GM23248 (cell line): ENCODE measurements at regions not wholly inside any gene's neighbourhood (a gene's known extent, or its start where the extent isn't known, plus 50 kb on each side); places are given as distances from the start of the nearest gene placed in this dataset.

Experiments used
- DNase-seq: peaks from one replicate; pipeline ENCODE4 v3.0.0-alpha.2; 2015
- H2AFZ ChIP-seq: fragments of 200-600 bp; sonication (generic); 2 replicates; pipeline ENCODE4 v1.6.1; 2016; ENCODE audit warnings: antibody characterized with exemption
- H3F3A ChIP-seq: fragments of 200-600 bp; sonication (generic); 2 replicates; pipeline ENCODE4 v1.6.1; 2016; ENCODE audit warnings: mild to moderate bottlenecking, antibody characterized with exemption, mixed run types; ENCODE audit not compliant: insufficient read depth
- H3K27ac ChIP-seq: fragments of 200-600 bp; sonication (generic); 2 replicates; pipeline ENCODE4 v1.5.1; 2016; ENCODE audit warnings: mild to moderate bottlenecking
- H3K27me3 ChIP-seq: fragments of 200-600 bp; sonication (generic); replicated peaks from 2 replicates; pipeline ENCODE4 v1.6.1; 2016; ENCODE audit warnings: mild to moderate bottlenecking; ENCODE audit not compliant: insufficient read depth
- H3K36me3 ChIP-seq: fragments of 200-600 bp; sonication (generic); 2 replicates; pipeline ENCODE4 v1.6.1; 2016; ENCODE audit warnings: low read depth, mild to moderate bottlenecking
- H3K4me1 ChIP-seq: fragments of 200-600 bp; sonication (generic); 2 replicates; pipeline ENCODE4 v1.6.1; 2016; ENCODE audit warnings: mild to moderate bottlenecking; ENCODE audit not compliant: insufficient read depth
- H3K4me2 ChIP-seq: fragments of 200-600 bp; sonication (generic); one replicate; pipeline ENCODE4 v1.6.1; 2016; ENCODE audit warnings: mild to moderate bottlenecking; ENCODE audit not compliant: unreplicated experiment
- H3K4me3 ChIP-seq: fragments of 200-600 bp; sonication (generic); 2 replicates; pipeline ENCODE4 v1.5.1; 2016; ENCODE audit warnings: mild to moderate bottlenecking
- H3K79me2 ChIP-seq: fragments of 200-600 bp; sonication (generic); 2 replicates; pipeline ENCODE4 v1.6.1; 2016; ENCODE audit warnings: mild to moderate bottlenecking; ENCODE audit not compliant: insufficient read depth
- H3K9ac ChIP-seq: fragments of 200-600 bp; sonication (generic); 2 replicates; pipeline ENCODE4 v1.6.1; 2016; ENCODE audit warnings: mild to moderate bottlenecking
- H3K9me2 ChIP-seq: fragments of 200-600 bp; sonication (generic); 2 replicates; pipeline ENCODE4 v1.6.1; 2016; ENCODE audit warnings: mixed run types, mild to moderate bottlenecking, moderate library complexity; ENCODE audit not compliant: insufficient read depth
- H3K9me3 ChIP-seq: fragments of 200-600 bp; sonication (generic); one replicate; pipeline ENCODE4 v1.6.1; 2017; ENCODE audit warnings: low read depth
- H4K20me1 ChIP-seq: fragments of 200-600 bp; sonication (generic); 2 replicates; pipeline ENCODE4 v1.6.0; 2016; ENCODE audit not compliant: insufficient read depth
- EZH2 ChIP-seq: fragments of 200-600 bp; sonication (generic); IDR thresholded peaks from 2 replicates; pipeline ENCODE4 v1.6.1; 2018; ENCODE audit warnings: antibody characterized with exemption, mild to moderate bottlenecking; ENCODE audit not compliant: insufficient read depth, poor library complexity, severe bottlenecking
- EZH2phosphoT487 ChIP-seq: fragments of 200-600 bp; sonication (generic); IDR thresholded peaks from 2 replicates; pipeline ENCODE4 v1.6.1; 2018; ENCODE audit warnings: antibody characterized with exemption, moderate library complexity, mild to moderate bottlenecking, low read depth; ENCODE audit not compliant: insufficient read depth
- WGBS, 2 experiments: methylation state at CpG; one replicate each; pipeline ENCODE4 v1.1.6; 2015 to 2017; ENCODE audit warnings: low lambda C conversion rate in 2 of 2, low coverage in 1 of 2; ENCODE audit errors: missing lambda C conversion rate in 2 of 2; 5-methylcytosine and 5-hydroxymethylcytosine counted together
- in situ Hi-C: fragments of 300-500 bp; cut with MboI; formaldehyde crosslinking; loops from 2 replicates; pipeline ENCODE4 v1.15.0; 2020

DNA sequence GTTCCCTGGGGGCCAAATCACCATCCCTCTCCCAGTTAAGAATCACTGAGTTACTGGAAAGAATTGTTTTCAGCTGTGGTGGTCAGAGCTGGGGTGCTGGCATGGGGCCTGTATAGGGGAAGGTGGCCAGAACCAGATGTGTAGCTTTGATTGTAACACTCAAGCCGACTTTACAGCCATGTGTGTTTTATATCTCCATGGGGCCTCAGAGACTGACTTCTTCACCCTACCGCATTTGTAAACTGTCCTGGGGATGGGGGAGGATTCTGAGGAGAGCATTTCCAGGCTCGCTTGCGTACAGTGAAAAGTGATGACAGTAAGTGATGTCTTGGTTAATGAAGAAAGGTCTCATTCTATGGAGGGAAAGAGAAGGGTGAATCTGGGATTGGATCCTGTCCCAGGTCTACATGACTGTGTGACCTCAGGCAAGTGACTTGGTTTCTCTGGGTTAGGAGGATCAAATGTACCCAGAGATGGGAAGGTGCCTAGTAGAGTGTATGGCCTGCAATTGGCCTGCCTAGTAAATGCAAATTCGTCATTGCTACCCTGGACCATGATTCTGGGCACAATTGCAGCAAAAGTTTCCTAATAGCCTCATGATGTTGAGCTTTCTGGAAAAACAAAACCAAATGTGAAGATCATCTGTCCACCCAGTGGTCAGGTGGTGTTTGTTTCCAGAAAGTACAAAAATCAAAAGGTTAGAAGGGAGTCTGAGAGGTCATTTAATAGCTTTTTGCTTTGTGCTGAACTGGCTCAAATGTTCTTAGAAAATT is 49.7 kb upstream of the RCC2 start:
- no peak for TF ChIP-seq EZH2phosphoT487
- TF ChIP-seq EZH2 = no peak
- in situ Hi-C loops = loop anchor here (25.0 kb wide), 1 partner anchor 423 kb away; no protein-coding TSS in a partner anchor
- DNase-seq = no peak

More for the DNA sequence above, 49.7 kb upstream of the RCC2 start:
- Histone ChIP-seq H3K9me3 (no peaks in the 10 kb centered on the region), H3K79me2 (no peaks in the 10 kb centered on the region), H3K9me2 (no peaks in the 10 kb centered on the region), H3K4me1 (no peaks in the 10 kb centered on the region), H3K27me3 (no peaks in the 10 kb centered on the region), H3K4me3 (no peak overlapping the region), H3K27ac (no peak overlapping the region), H4K20me1 (no peaks in the 10 kb centered on the region), H3K9ac (no peak overlapping the region), H3K4me2 (no peak overlapping the region), H2AFZ (no peak overlapping the region), H3F3A (no peaks in the 10 kb centered on the region), H3K36me3 (no peaks in the 10 kb centered on the region)
- WGBS, 2 experiments = 76 to 79% methylated on average over 5 of the region's 5 CpGs
